HEK293 (cell line): ENCODE measurements at regions not wholly inside any gene's neighbourhood (a gene's known extent, or its start where the extent isn't known, plus 50 kb on each side); places are given as distances from the start of the nearest gene placed in this dataset.

Experiments used
- CTCF ChIA-PET: fragments of 350-600 bp; formaldehyde crosslinking; extraction: SDS; loops from one replicate; lab custom pipeline; 2021; ENCODE audit warnings: antibody characterized with exemption; lab: Yijun Ruan, JAX
- POLR2A ChIA-PET: fragments of 300-600 bp; formaldehyde crosslinking; extraction: SDS; loops from one replicate; lab custom pipeline; 2020; ENCODE audit warnings: antibody characterized with exemption, inconsistent platforms; lab: Yijun Ruan, JAX
- H3K27ac ChIP-seq: fragments of 200-500 bp; sonication (Bioruptor generic); 2 replicates; pipeline ENCODE4 v1.5.1; 2014; ENCODE audit warnings: low read depth, low read length, control low read depth, inconsistent platforms; ENCODE audit errors: extremely low read depth
- H3K36me3 ChIP-seq, 2 experiments: fragments of 200-500 bp in 1 of 2; sonication (Bioruptor generic) in 1 of 2; 1 replicate in 1 of 2; 2 replicates in 1 of 2; pipeline ENCODE4 v1.5.1; 2014 to 2017; ENCODE audit warnings: inconsistent platforms in 2 of 2, low read length in 2 of 2; ENCODE audit not compliant: control insufficient read depth in 2 of 2, insufficient read depth in 1 of 2
- H3K4me1 ChIP-seq: fragments of 200-500 bp; sonication (Bioruptor generic); 2 replicates; pipeline ENCODE4 v1.5.1; 2014; ENCODE audit warnings: mild to moderate bottlenecking, low read length, inconsistent platforms; ENCODE audit not compliant: control insufficient read depth, insufficient read depth
- H3K4me3 ChIP-seq: 2 replicates; pipeline ENCODE4 v1.5.1; 2011; ENCODE audit warnings: low read depth, mild to moderate bottlenecking, control low read depth, low read length, moderate library complexity
- H3K9me3 ChIP-seq: fragments of 200-500 bp; sonication (Bioruptor generic); 2 replicates; pipeline ENCODE4 v1.5.1; 2014; ENCODE audit warnings: low read depth, low read length, inconsistent platforms; ENCODE audit not compliant: control insufficient read depth, insufficient read depth
- AEBP2 ChIP-seq: fragments of 450-650 bp; formaldehyde crosslinking; IDR thresholded peaks from 2 replicates; pipeline ENCODE4 v1.5.1; 2016; ENCODE audit warnings: missing biosample characterization, missing genetic modification characterization, borderline replicate concordance
- CTCF ChIP-seq: fragments of 450-650 bp; formaldehyde crosslinking; IDR thresholded peaks from 2 replicates; pipeline ENCODE4 v1.5.1; 2016; ENCODE audit warnings: missing biosample characterization, missing genetic modification characterization
- ELK4 ChIP-seq: IDR thresholded peaks from 2 replicates; pipeline ENCODE4 v1.6.1; 2011; ENCODE audit warnings: mild to moderate bottlenecking, low read depth, low read length, borderline replicate concordance
- GLIS1 ChIP-seq: fragments of 450-650 bp; formaldehyde crosslinking; IDR thresholded peaks from 2 replicates; pipeline ENCODE4 v1.5.1; 2016; ENCODE audit warnings: missing biosample characterization, missing genetic modification characterization
- IKZF3 ChIP-seq: fragments of 450-650 bp; IDR thresholded peaks from 2 replicates; pipeline ENCODE4 v1.5.0; 2018; ENCODE audit warnings: missing biosample characterization, mild to moderate bottlenecking, missing genetic modification characterization, moderate library complexity
- KLF10 ChIP-seq: fragments of 450-650 bp; IDR thresholded peaks from 2 replicates; pipeline ENCODE4 v1.5.1; 2018; ENCODE audit warnings: missing biosample characterization, mild to moderate bottlenecking, missing genetic modification characterization
- KLF8 ChIP-seq: fragments of 450-650 bp; formaldehyde crosslinking; IDR thresholded peaks from 2 replicates; pipeline ENCODE4 v1.5.1; 2016; ENCODE audit warnings: missing biosample characterization, missing genetic modification characterization
- ZBTB6 ChIP-seq: fragments of 450-650 bp; formaldehyde crosslinking; IDR thresholded peaks from 2 replicates; pipeline ENCODE4 v1.5.1; 2017; ENCODE audit warnings: missing biosample characterization, missing genetic modification characterization
- ZFHX2 ChIP-seq: fragments of 450-650 bp; formaldehyde crosslinking; conservative IDR thresholded peaks from 2 replicates; pipeline ENCODE4 v1.5.1; 2016; ENCODE audit warnings: missing biosample characterization, missing genetic modification characterization
- ZFP69B ChIP-seq: fragments of 450-650 bp; formaldehyde crosslinking; IDR thresholded peaks from 2 replicates; pipeline ENCODE4 v1.5.1; 2016; ENCODE audit warnings: missing biosample characterization, missing genetic modification characterization
- ZNF16 ChIP-seq: fragments of 450-650 bp; formaldehyde crosslinking; IDR thresholded peaks from 2 replicates; pipeline ENCODE4 v1.5.1; 2016; ENCODE audit warnings: low read depth, missing biosample characterization, missing genetic modification characterization
- ZNF184 ChIP-seq: fragments of 450-650 bp; IDR thresholded peaks from 2 replicates; pipeline ENCODE4 v1.5.1; 2018; ENCODE audit warnings: missing biosample characterization, mild to moderate bottlenecking, missing genetic modification characterization
- ZNF404 ChIP-seq: fragments of 450-650 bp; formaldehyde crosslinking; IDR thresholded peaks from 2 replicates; pipeline ENCODE4 v1.5.1; 2017; ENCODE audit warnings: missing biosample characterization, missing genetic modification characterization
- ZNF426 ChIP-seq: fragments of 450-650 bp; formaldehyde crosslinking; IDR thresholded peaks from 2 replicates; pipeline ENCODE4 v1.5.1; 2017; ENCODE audit warnings: missing biosample characterization, missing genetic modification characterization, mild to moderate bottlenecking, inconsistent platforms, moderate library complexity
- ZNF654 ChIP-seq: fragments of 450-650 bp; formaldehyde crosslinking; IDR thresholded peaks from 2 replicates; pipeline ENCODE4 v1.5.1; 2016; ENCODE audit warnings: low read depth, missing biosample characterization, missing genetic modification characterization
- ZNF664 ChIP-seq: fragments of 450-650 bp; formaldehyde crosslinking; IDR thresholded peaks from 2 replicates; pipeline ENCODE4 v1.5.1; 2016; ENCODE audit warnings: missing biosample characterization, missing genetic modification characterization
- ZNF670 ChIP-seq: fragments of 450-650 bp; formaldehyde crosslinking; IDR thresholded peaks from 2 replicates; pipeline ENCODE4 v1.5.1; 2016; ENCODE audit warnings: missing biosample characterization, missing genetic modification characterization, low read depth
- ZNF701 ChIP-seq: fragments of 450-650 bp; formaldehyde crosslinking; IDR thresholded peaks from 2 replicates; pipeline ENCODE4 v1.5.1; 2016; ENCODE audit warnings: missing biosample characterization, missing genetic modification characterization
- ZNF704 ChIP-seq: fragments of 450-650 bp; formaldehyde crosslinking; IDR thresholded peaks from 2 replicates; pipeline ENCODE4 v1.5.1; 2016; ENCODE audit warnings: missing biosample characterization, missing genetic modification characterization
- ZNF707 ChIP-seq: fragments of 450-650 bp; formaldehyde crosslinking; IDR thresholded peaks from 2 replicates; pipeline ENCODE4 v1.5.1; 2016; ENCODE audit warnings: missing biosample characterization, missing genetic modification characterization
- ZNF776 ChIP-seq: fragments of 450-650 bp; formaldehyde crosslinking; IDR thresholded peaks from 2 replicates; pipeline ENCODE4 v1.5.0; 2017; ENCODE audit warnings: missing biosample characterization, missing genetic modification characterization, borderline replicate concordance
- ZNF792 ChIP-seq: fragments of 450-650 bp; formaldehyde crosslinking; IDR thresholded peaks from 2 replicates; pipeline ENCODE4 v1.5.1; 2016; ENCODE audit warnings: missing biosample characterization, missing genetic modification characterization
- ZNF837 ChIP-seq: fragments of 450-650 bp; formaldehyde crosslinking; IDR thresholded peaks from 2 replicates; pipeline ENCODE4 v1.5.1; 2016; ENCODE audit warnings: missing biosample characterization, missing genetic modification characterization
- ZSCAN23 ChIP-seq: fragments of 450-650 bp; formaldehyde crosslinking; IDR thresholded peaks from 2 replicates; pipeline ENCODE4 v1.5.1; 2016; ENCODE audit warnings: missing biosample characterization, missing genetic modification characterization

- no peak for TF ChIP-seq ZBTB6
- TF ChIP-seq KLF8 (tag by site-specific recombination): no peak
- no peak for TF ChIP-seq ZNF776 (tag by site-specific recombination)
- TF ChIP-seq ZNF670 (tag by site-specific recombination): no peak
- no peak for TF ChIP-seq ZNF837 (tag by site-specific recombination)
- TF ChIP-seq AEBP2 (tag by site-specific recombination): no peak
- TF ChIP-seq ZNF404 (tag by site-specific recombination): no peak
- no peak for TF ChIP-seq ZNF701 (tag by site-specific recombination)
- TF ChIP-seq, all 188 proteins: peak for 0
These were observed 656.6 kb downstream of the INHBA start (continued) for GRCh38 chr7:41046221-41046761.

GRCh38 chr7:41045556-41046123 is 657.2 kb downstream of the INHBA start:
- POLR2A ChIA-PET: no interaction called here
- no peak for TF ChIP-seq ZFP69B
- no peak for TF ChIP-seq KLF8 (tag by site-specific recombination)
- 0 out of 2 replicates have a peak, but pooled peaks have one; percentile 27 for TF ChIP-seq CTCF
- TF ChIP-seq GLIS1 (tag by site-specific recombination): no peak
- 0 out of 2 replicates have a peak, but pooled peaks have one; percentile 14 for TF ChIP-seq ZNF654
- no peak for TF ChIP-seq ZNF426 (tag by site-specific recombination)
- no peak for TF ChIP-seq ZNF664 (tag by site-specific recombination)
- no peak for TF ChIP-seq ZNF707 (tag by site-specific recombination)
- H3K4me1 ChIP-seq: no peaks in the 10 kb centered on the region
- CTCF ChIA-PET: interaction anchor here (0.6 to 1.1 kb wide), 4 partner anchors 70 to 658 kb away, joined by 3 to 4 read pairs (median 3); no protein-coding TSS in a partner anchor
- no peak overlapping the region for H3K27ac ChIP-seq
- H3K4me3 ChIP-seq: no peak overlapping the region
- no peaks in the 10 kb centered on the region for H3K36me3 ChIP-seq
- H3K9me3 ChIP-seq: no peaks in the 10 kb centered on the region

GRCh38 chr7:41039981-41040380 is 662.9 kb downstream of the INHBA start:
- H3K4me3 ChIP-seq: no peak overlapping the region
- POLR2A ChIA-PET: no interaction called here
- TF ChIP-seq ZNF184 (tag by site-specific recombination) (no peak), ZFHX2 (tag by site-specific recombination) (no peak), ELK4 (no peak), ZNF704 (tag by site-specific recombination) (no peak), ZSCAN23 (tag by site-specific recombination) (no peak), CTCF (no peak), ZNF792 (tag by site-specific recombination) (no peak), KLF10 (no peak), IKZF3 (no peak), ZNF16 (tag by site-specific recombination) (no peak)
- TF ChIP-seq, all 188 proteins: peak for 0
- H3K9me3 ChIP-seq: no peaks in the 10 kb centered on the region
- no peaks in the 10 kb centered on the region for H3K36me3 ChIP-seq
- H3K4me1 ChIP-seq: no peaks in the 10 kb centered on the region
- H3K27ac ChIP-seq: no peak overlapping the region
- CTCF ChIA-PET: no interaction called here
